Fibroblast of lung (primary cell): ENCODE measurements at regions not wholly inside any gene's neighbourhood (a gene's known extent, or its start where the extent isn't known, plus 50 kb on each side); places are given as distances from the start of the nearest gene placed in this dataset.

ENCODE experiments used
- CTCF ChIP-seq, 2 donors: IDR thresholded peaks in 1 of 2; conservative IDR thresholded peaks in 1 of 2; 1 replicate in 1 of 2; 2 replicates in 1 of 2; pipeline ENCODE4 v1.5.1; 2011 to 2012; ENCODE audit warnings: low read length in 2 of 2, control low read depth in 1 of 2, inconsistent platforms in 1 of 2, low read depth in 1 of 2, mild to moderate bottlenecking in 1 of 2
- EZH2 ChIP-seq: IDR thresholded peaks from 2 replicates; pipeline ENCODE4 v1.5.1; 2012; ENCODE audit warnings: low read length, control low read depth, mild to moderate bottlenecking; ENCODE audit errors: missing control alignments

GRCh38 chr2:139669675-139670074 is 889.5 kb upstream of the NXPH2 start:
- no peak for TF ChIP-seq CTCF (conservative IDR thresholded peaks at IDR 0.05 in 1 of 2, IDR thresholded peaks at IDR 0.05 in 1 of 2; ENCODE audit: low read depth in 1 of 2, low read length in 2 of 2)
- TF ChIP-seq EZH2, result no peak
